ENCODE measurements at regions not wholly inside any gene's neighbourhood (a gene's known extent, or its start where the extent isn't known, plus 50 kb on each side); places are given as distances from the start of the nearest gene placed in this dataset.

- ChIA-PET POLR2A (ENCODE audit: partially characterized antibody) (no interaction called here), CTCF (ENCODE audit: partially characterized antibody) (interaction anchor here (1.2 kb wide), 1 partner anchor 10 kb away, joined by 3 read pairs; no protein-coding TSS in a partner anchor)
- Histone ChIP-seq H3K9me3 (ENCODE audit: insufficient read depth in 2 of 2, low read depth in 1 of 2, low read length in 1 of 2) (no peaks in the 10 kb centered on the region), H3K18ac (ENCODE audit: extremely low read depth, low read length) (no peak overlapping the region), H3K23ac (ENCODE audit: insufficient read length) (no peak overlapping the region), H4K20me1 (replicated peaks in 1 of 2; ENCODE audit: control insufficient read depth in 1 of 2, insufficient read depth in 2 of 2, low read length in 2 of 2) (no peaks in the 10 kb centered on the region), H2BK15ac (ENCODE audit: low read length) (no peak overlapping the region; the same call in 1 of the 2 replicates), H3K4ac (replicated peaks; ENCODE audit: insufficient read length, low read depth, low read length) (no peak overlapping the region), H3K4me2 (ENCODE audit: insufficient read depth in 1 of 2, low read depth in 2 of 2, low read length in 2 of 2) (no peak overlapping the region), H3K4me3 (ENCODE audit: extremely low read depth in 1 of 4, insufficient read depth in 2 of 4, low read depth in 3 of 4, low read length in 4 of 4) (no peak overlapping the region), H2BK12ac (ENCODE audit: low read depth, low read length) (no peak overlapping the region), H2BK120ac (replicated peaks; ENCODE audit: low read depth, low read length) (no peak overlapping the region), H3K14ac (ENCODE audit: insufficient read length) (no peak overlapping the region), H3K27me3 (replicated peaks in 1 of 4; ENCODE audit: control insufficient read depth in 3 of 4, extremely low read depth in 1 of 4, insufficient read depth in 3 of 4, low read length in 3 of 4) (no peaks in the 10 kb centered on the region; a peak in 1 of 7 replicates), H3K36me3 (ENCODE audit: control insufficient read depth in 2 of 4, insufficient read depth in 4 of 4, low read length in 3 of 4) (no peaks in the 10 kb centered on the region), H3K79me2 (ENCODE audit: control insufficient read depth in 1 of 2, insufficient read depth in 2 of 2, low read length in 2 of 2) (no peaks in the 10 kb centered on the region), H2AK5ac (ENCODE audit: low read depth, low read length) (no peak overlapping the region), H2BK5ac (ENCODE audit: low read depth, low read length) (no peak overlapping the region), H3K4me1 (replicated peaks in 1 of 4; ENCODE audit: control insufficient read depth in 3 of 4, insufficient read depth in 4 of 4, low read length in 3 of 4) (peaks cover 0 to 12% (median 4%) of the 10 kb centered on the region in 4 experiments; a peak in 4 of 7 replicates), H3K27ac (ENCODE audit: low read depth, low read length) (no peak overlapping the region), H4K5ac (ENCODE audit: insufficient read length, low read depth, low read length) (no peak overlapping the region), H2AFZ (ENCODE audit: low read length) (no peak overlapping the region), H3K9ac (replicated peaks in 1 of 4; ENCODE audit: extremely low read depth in 1 of 4, low read depth in 3 of 4, low read length in 3 of 4) (no peak overlapping the region), H3K23me2 (ENCODE audit: low read depth, low read length) (peaks cover 3% of the 10 kb centered on the region; the same call in 1 of the 2 replicates), H3K56ac (replicated peaks; ENCODE audit: insufficient read length, low read depth, low read length) (no peak overlapping the region), H4K8ac (ENCODE audit: extremely low read depth, insufficient read depth, low read length) (no peak overlapping the region), H2BK20ac (ENCODE audit: low read length) (no peak overlapping the region), H4K91ac (replicated peaks; ENCODE audit: insufficient read length, low read length) (no peak overlapping the region), H3K79me1 (ENCODE audit: low read depth, low read length) (no peaks in the 10 kb centered on the region)
- FAIRE-seq (no peak), DNase-seq (ENCODE audit: low read depth in 1 of 2, low spot score in 2 of 2) (no peak)
- 80% methylated on average over 2 of the region's 2 CpGs; no CpG with 5 or more reads in 1 of the 2 experiments for WGBS, 2 experiments (ENCODE audit: extremely low coverage in 1 of 2, insufficient coverage in 1 of 2, insufficient read length in 1 of 2, insufficient replicate concordance in 2 of 2, low coverage in 1 of 2, low lambda C conversion rate in 2 of 2, missing lambda C conversion rate in 1 of 2)
These were observed 315.5 kb upstream of the CDH5 start for GRCh38 chr16:66050991-66051390.

Measured in H1 (cell line).